Brain microvascular endothelial cell (primary cell): ENCODE measurements at regions not wholly inside any gene's neighbourhood (a gene's known extent, or its start where the extent isn't known, plus 50 kb on each side); places are given as distances from the start of the nearest gene placed in this dataset.
"Not testable (repeated sequence)": the region's sequence is repeated elsewhere in the genome, so short reads cannot be mapped to it uniquely, and the experiment has no call there.

Source experiments
- DNase-seq: peaks from one replicate; pipeline ENCODE4 v3.0.0-alpha.2; 2020
- H3K27ac ChIP-seq: fragments of 250-450 bp; sonication (Bioruptor Pico); 2 replicates; pipeline ENCODE4 v1.5.1; 2020; ENCODE audit warnings: mild to moderate bottlenecking, moderate library complexity
- H3K27me3 ChIP-seq: fragments of 250-450 bp; sonication (Bioruptor Pico); replicated peaks from 2 replicates; pipeline ENCODE4 v1.5.1; 2020; ENCODE audit warnings: mild to moderate bottlenecking
- H3K36me3 ChIP-seq: fragments of 250-450 bp; sonication (Bioruptor Pico); replicated peaks from 2 replicates; pipeline ENCODE4 v1.5.1; 2020; ENCODE audit warnings: mild to moderate bottlenecking
- H3K4me3 ChIP-seq: 2 replicates; pipeline ENCODE4 v1.5.1; 2011; ENCODE audit warnings: low read depth, mild to moderate bottlenecking, control low read depth, low read length, moderate library complexity
- in situ Hi-C: cut with HindIII; loops from 2 replicates; pipeline ENCODE4 v1.10.0; 2017; ENCODE audit warnings: low sequenced_read_pairs, low pct_ligation_motif_present
- TF ChIP-seq, protein P1 (sequence below): IDR thresholded peaks from 2 replicates; pipeline ENCODE4 v1.5.1; 2011; ENCODE audit warnings: low read depth, mild to moderate bottlenecking, moderate library complexity, low read length, control low read depth, inconsistent platforms; ENCODE audit errors: missing control alignments

DNA sequence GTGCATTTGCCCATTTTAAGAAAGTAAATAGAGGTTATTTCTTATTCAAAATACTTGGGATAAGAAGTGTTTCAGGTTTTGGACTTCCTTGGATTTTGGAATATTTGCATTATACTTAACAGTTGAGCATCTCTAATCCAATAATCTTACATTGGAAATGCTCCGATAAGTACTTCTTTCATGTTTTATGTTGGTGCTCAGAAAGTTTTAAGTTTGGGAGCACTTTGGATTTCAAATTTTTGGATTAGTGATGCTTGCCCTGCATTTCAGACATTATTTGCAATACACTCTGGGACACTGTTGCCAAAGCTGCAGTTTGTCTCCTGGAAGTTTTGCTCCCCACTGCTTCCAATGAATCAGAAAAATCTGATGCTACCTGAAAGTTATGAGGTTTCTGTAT, 691.9 kb upstream of the SLITRK6 start:
- in situ Hi-C loops = no loop called here
- Histone ChIP-seq H3K27me3 (no peaks in the 10 kb centered on the region), H3K27ac (no peak overlapping the region), H3K36me3 (no peaks in the 10 kb centered on the region), H3K4me3 (no peak overlapping the region)
- DNase-seq = no peak
- TF ChIP-seq, protein P1, sequence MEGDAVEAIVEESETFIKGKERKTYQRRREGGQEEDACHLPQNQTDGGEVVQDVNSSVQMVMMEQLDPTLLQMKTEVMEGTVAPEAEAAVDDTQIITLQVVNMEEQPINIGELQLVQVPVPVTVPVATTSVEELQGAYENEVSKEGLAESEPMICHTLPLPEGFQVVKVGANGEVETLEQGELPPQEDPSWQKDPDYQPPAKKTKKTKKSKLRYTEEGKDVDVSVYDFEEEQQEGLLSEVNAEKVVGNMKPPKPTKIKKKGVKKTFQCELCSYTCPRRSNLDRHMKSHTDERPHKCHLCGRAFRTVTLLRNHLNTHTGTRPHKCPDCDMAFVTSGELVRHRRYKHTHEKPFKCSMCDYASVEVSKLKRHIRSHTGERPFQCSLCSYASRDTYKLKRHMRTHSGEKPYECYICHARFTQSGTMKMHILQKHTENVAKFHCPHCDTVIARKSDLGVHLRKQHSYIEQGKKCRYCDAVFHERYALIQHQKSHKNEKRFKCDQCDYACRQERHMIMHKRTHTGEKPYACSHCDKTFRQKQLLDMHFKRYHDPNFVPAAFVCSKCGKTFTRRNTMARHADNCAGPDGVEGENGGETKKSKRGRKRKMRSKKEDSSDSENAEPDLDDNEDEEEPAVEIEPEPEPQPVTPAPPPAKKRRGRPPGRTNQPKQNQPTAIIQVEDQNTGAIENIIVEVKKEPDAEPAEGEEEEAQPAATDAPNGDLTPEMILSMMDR = no peak

DNA sequence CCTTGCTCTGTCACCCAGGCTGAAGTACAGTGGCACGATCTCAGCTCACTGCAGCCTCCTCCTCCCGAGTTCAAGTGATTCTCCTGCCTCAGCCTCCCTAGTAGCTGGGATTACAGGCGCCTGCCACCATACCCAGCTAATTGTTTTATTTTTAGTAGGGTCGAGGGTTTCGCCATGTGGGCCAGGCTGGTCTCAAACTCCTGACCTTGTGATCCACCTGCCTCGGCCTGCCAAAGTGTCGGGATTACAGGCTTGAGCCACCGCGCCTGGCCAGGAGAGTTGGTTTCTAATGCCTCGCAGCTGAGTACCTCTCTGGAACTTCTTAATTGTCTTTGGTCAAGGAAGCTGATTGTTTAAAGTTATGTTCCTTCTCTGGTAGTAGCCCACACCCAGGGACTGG, 702.7 kb upstream of the SLITRK6 start:
- H3K36me3 ChIP-seq, H3K27ac ChIP-seq, H3K4me3 ChIP-seq, DNase-seq, in situ Hi-C loops, H3K27me3 ChIP-seq: not testable (repeated sequence)

DNA sequence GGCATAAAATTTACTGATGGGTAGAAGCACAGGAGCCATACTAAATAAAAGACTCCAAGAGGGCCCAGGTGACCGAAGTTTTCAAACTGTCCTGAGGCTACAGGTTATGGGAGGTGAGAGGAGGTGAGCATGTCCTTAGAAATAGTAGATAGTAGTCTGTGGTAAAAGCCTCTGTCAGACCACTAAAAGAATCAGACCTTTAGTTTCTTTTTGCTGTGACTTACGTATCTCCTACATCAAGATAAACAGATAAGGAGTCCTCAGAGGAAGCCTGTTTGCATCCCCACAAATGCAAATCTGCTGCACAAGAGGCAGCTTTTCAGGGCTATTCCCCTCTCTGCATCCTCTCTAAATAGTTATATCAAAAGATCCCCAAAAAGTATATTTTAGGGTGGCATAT, 711.6 kb upstream of the SLITRK6 start:
- TF ChIP-seq, protein P1 = no peak
- no peaks in the 10 kb centered on the region for H3K36me3 ChIP-seq
- in situ Hi-C loops = no loop called here
- no peak for DNase-seq
- no peak overlapping the region for H3K27ac ChIP-seq
- H3K4me3 ChIP-seq = no peak overlapping the region
- H3K27me3 ChIP-seq = no peaks in the 10 kb centered on the region

DNA sequence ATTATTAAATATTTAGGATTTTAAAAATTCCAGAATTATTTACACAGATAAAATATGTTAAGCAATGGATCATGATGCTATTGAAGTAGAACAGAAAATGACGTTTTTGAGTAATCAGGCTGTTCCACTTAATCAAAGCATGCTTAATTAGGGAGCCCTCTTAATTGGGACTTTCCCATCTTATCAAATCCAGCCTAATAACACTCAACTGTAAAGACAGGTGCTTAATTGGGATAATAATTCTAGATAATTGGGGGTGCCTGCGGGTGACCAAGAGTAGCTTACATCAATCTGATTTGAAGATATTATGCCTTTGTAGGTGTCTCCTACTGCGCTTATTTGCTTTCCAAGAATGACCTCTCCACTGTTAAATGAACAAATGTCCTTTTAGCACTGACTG, 742.2 kb upstream of the SLITRK6 start:
- no peaks in the 10 kb centered on the region for H3K36me3 ChIP-seq
- no peak overlapping the region for H3K27ac ChIP-seq
- in situ Hi-C loops = no loop called here
- H3K27me3 ChIP-seq = no peaks in the 10 kb centered on the region
- TF ChIP-seq, protein P1 = no peak
- H3K4me3 ChIP-seq = no peak overlapping the region
- no peak for DNase-seq

DNA sequence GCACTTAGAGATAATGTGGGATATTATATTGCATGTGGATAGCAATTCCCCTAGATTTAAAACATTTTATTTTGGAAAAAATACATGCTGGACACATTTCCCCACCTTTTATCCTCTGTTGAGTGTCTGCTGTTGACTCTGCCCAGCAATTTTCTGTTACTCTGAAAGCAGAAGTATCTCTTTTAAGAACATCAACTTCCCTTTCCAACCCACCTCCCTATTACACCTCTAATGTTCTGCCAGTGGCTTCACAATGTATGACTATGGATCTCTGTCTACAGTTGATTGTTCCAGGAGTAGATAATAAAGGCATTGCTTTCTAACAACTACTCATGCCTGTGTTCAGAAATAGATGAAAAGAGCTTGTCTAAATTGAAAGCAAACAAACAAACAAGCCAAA, 754.8 kb upstream of the SLITRK6 start:
- no peaks in the 10 kb centered on the region for H3K27me3 ChIP-seq
- TF ChIP-seq, protein P1 = no peak
- in situ Hi-C loops = no loop called here

DNA sequence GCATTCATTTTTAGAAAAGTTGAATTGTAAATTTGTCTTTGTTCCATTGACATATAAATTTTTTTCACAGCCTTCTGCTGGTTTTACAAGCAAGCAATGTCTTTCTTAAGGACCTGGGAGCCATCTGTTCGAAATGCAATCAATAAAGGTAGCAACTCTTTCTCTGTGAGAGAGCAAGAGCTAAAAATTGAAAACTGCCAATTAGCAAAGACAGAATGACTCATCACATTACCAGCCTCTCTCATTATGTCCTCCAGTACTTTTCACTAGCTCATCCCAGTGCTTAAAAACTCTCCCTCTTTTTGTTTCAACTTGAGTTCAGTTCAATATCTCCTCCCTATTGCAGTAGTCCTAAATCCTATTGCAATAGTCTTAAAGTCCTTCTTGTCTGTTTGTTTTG, 760.7 kb upstream of the SLITRK6 start:
- H3K4me3 ChIP-seq = no peak overlapping the region
- H3K27me3 ChIP-seq = no peaks in the 10 kb centered on the region
- in situ Hi-C loops = no loop called here
- DNase-seq = no peak
- H3K36me3 ChIP-seq = no peaks in the 10 kb centered on the region
- H3K27ac ChIP-seq = no peak overlapping the region
- TF ChIP-seq, protein P1 = no peak

More for the DNA sequence above, 754.8 kb upstream of the SLITRK6 start:
- Histone ChIP-seq H3K4me3 (no peak overlapping the region), H3K27ac (no peak overlapping the region), H3K36me3 (no peaks in the 10 kb centered on the region)
- DNase-seq = no peak
